GM20000 (cell line): ENCODE measurements at regions not wholly inside any gene's neighbourhood (a gene's known extent, or its start where the extent isn't known, plus 50 kb on each side); places are given as distances from the start of the nearest gene placed in this dataset.
A peak's percentile ranks its signal among the peaks of the same experiment; 100 is the strongest.

Source experiments
- DNase-seq: peaks from one replicate; pipeline ENCODE4 v3.0.0; 2012; ENCODE audit warnings: low spot score
- CTCF ChIP-seq: IDR thresholded peaks from 2 replicates; pipeline ENCODE4 v1.5.1; 2012; ENCODE audit warnings: mild to moderate bottlenecking, control low read depth; ENCODE audit errors: extremely low read depth, missing control alignments

DNA sequence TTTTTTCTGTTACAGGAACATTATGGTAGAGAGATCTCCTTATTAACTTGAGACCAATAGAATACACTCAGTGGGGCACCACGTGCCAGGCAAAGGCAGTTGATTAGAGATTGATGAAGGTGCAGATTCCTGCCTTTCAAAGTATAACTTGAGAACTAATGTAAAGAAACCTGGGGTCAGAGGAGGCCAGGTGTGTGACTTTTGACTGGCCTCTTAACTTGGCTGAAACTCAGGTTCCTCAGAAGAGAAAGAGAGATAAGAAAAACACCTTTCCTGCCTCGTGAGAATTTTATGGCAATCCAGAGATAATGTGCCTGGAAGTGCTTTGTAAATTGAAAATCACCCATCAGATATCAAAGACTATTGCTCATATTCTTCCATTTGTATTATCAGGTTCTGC, 110.7 kb upstream of the GZMB start:
- DNase-seq: no peak
- TF ChIP-seq CTCF: no peak

- DNase-seq: no peak
- TF ChIP-seq CTCF: no peak
These were observed 107.9 kb upstream of the GZMB start for GRCh38 chr14:24741871-24742270.

- no peak for TF ChIP-seq CTCF
- DNase-seq: no peak
These were observed 102.1 kb upstream of the GZMB start for GRCh38 chr14:24735984-24736630.

GRCh38 chr14:24734917-24735500, 101.0 kb upstream of the GZMB start:
- DNase-seq: peak; percentile 32
- peak; percentile 31 for TF ChIP-seq CTCF

DNA sequence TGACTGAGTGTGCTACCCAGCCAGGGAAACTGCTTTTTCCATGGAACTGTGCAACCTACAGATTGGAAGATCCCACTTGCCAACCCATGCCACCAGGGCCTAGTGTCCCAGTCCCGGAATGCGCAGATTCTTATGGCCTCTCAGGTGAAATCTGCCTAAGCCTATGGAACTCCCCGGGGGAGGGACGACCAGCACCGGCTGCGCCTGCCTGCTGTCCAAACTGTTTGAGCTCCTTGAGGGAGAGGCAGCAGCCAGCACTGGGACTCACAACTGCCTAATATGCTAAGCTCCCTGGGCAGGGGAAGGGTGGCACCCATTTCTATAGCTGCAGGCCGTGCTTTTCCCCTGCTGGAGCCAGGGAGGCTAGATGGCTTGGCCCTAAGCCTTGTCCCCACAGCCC, 92.5 kb upstream of the GZMB start:
- DNase-seq: no peak
- no peak for TF ChIP-seq CTCF

DNA sequence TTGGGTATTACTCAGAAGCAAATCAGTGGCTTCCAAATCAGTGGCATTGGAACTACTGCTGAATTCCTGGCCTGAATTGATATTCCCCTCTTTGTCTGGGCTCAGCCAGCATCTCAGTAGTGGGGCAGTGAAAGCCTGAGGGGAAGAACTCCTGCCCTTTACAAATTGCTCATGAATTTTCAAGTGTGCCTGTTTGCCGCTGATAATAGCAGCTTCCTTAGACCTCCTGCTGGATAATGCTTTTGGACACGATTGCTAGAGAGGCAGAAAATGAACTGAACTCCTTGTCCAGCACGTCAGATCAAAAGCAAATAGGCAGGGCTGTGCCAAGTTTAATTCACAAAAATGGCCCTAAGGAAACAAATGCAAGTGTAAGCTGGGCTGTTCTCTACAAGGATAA, 91.3 kb upstream of the GZMB start:
- DNase-seq: no peak
- no peak for TF ChIP-seq CTCF

- no peak for TF ChIP-seq CTCF
- DNase-seq: no peak
These were observed 87.8 kb upstream of the GZMB start for GRCh38 chr14:24721775-24722174.
